Naive B cell (primary cell): ENCODE measurements at regions not wholly inside any gene's neighbourhood (a gene's known extent, or its start where the extent isn't known, plus 50 kb on each side); places are given as distances from the start of the nearest gene placed in this dataset.

Source experiments
- ATAC-seq, 2 donors: fragments of 150-1000 bp; cut with Tn5 transposase; 2 replicates each; pipeline ENCODE4 v1.10.0; 2021; ENCODE audit warnings: low read depth in 2 of 2, mild to moderate bottlenecking in 2 of 2, moderate library complexity in 2 of 2
- DNase-seq: peaks from one replicate; pipeline ENCODE4 v3.0.0; 2022
- H3K27ac Mint-ChIP-seq, 6 donors: one replicate each; pipeline ENCODE4 v1.8.0; 2020 to 2022; ENCODE audit warnings: mild to moderate bottlenecking in 6 of 6, mixed read lengths in 6 of 6, moderate library complexity in 5 of 6, inconsistent platforms in 2 of 6
- H3K27me3 Mint-ChIP-seq, 3 donors: one replicate each; pipeline ENCODE4 v1.8.0; 2021 to 2022; ENCODE audit warnings: mixed read lengths in 3 of 3, mild to moderate bottlenecking in 1 of 3
- H3K36me3 Mint-ChIP-seq, 2 donors: one replicate each; pipeline ENCODE4 v1.8.0; 2020 to 2022; ENCODE audit warnings: mixed read lengths in 2 of 2, inconsistent platforms in 1 of 2, mild to moderate bottlenecking in 1 of 2
- H3K4me1 Mint-ChIP-seq, 3 donors: one replicate each; pipeline ENCODE4 v1.8.0; 2020 to 2022; ENCODE audit warnings: mixed read lengths in 3 of 3, inconsistent platforms in 1 of 3, mild to moderate bottlenecking in 1 of 3, moderate library complexity in 1 of 3
- H3K4me3 Mint-ChIP-seq, 8 donors: one replicate each; pipeline ENCODE4 v1.8.0; 2020 to 2022; ENCODE audit warnings: mild to moderate bottlenecking in 8 of 8, mixed read lengths in 8 of 8, moderate library complexity in 8 of 8, inconsistent platforms in 2 of 8
- H3K9me3 Mint-ChIP-seq, 7 donors: one replicate each; pipeline ENCODE4 v1.8.0; 2020 to 2022; ENCODE audit warnings: mixed read lengths in 7 of 7, mild to moderate bottlenecking in 5 of 7, inconsistent platforms in 2 of 7, moderate library complexity in 1 of 7

DNA sequence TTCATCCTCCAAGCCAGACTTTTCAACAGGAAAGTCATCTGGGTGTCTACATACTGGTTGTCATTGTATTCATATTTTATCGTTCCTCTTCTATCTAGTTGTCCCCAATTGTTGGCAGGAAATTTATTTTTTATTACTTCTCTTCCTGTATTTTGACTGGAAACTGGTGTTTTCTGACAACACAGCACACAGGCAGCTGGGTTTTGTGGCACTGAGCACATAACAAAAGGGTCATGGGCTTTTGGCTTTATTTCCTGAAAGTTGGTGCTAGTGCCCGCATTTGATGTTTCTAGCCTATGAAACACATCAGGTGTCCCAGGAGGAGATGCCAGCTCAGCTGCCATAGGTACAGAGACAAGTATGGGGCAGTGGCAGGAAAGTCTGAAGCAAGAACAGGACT, 126.4 kb downstream of the TMEM17 start:
- DNase-seq (no peak), ATAC-seq (no peak)
- H3K27ac Mint-ChIP-seq = no peak overlapping the region
- H3K27me3 Mint-ChIP-seq = no peaks in the 10 kb centered on the region
- H3K36me3 Mint-ChIP-seq = no peaks in the 10 kb centered on the region
- peaks cover 0 to 7% (median 4%) of the 10 kb centered on the region in 3 donors for H3K4me1 Mint-ChIP-seq
- H3K4me3 Mint-ChIP-seq = no peak overlapping the region
- H3K9me3 Mint-ChIP-seq = peaks cover 0 to 5% (median under 1%) of the 10 kb centered on the region in 7 donors

DNA sequence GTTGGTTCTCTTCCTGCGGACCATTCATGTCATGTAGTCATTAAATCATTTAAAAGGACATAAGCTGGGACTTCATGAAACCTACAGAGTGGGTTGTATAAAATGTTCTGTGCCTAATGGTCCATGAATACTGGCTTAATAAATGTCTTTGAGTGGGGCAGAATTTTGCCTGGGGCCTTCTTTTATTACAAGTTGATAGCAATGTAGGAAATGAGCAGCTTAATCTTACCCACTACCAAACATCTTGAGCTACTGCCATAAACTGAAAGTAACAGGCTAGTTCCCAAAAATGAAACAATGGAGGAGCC, 130.9 kb downstream of the TMEM17 start:
- H3K9me3 Mint-ChIP-seq = peaks cover 1 to 12% (median 7%) of the 10 kb centered on the region in 7 donors
- H3K36me3 Mint-ChIP-seq = peaks cover 0 to 11% of the 10 kb centered on the region in 2 donors
- H3K4me3 Mint-ChIP-seq = no peak overlapping the region
- peaks cover 0 to 7% (median 0%) of the 10 kb centered on the region in 3 donors for H3K4me1 Mint-ChIP-seq
- ATAC-seq (no peak), DNase-seq (no peak)
- no peak overlapping the region for H3K27ac Mint-ChIP-seq
- no peaks in the 10 kb centered on the region for H3K27me3 Mint-ChIP-seq

DNA sequence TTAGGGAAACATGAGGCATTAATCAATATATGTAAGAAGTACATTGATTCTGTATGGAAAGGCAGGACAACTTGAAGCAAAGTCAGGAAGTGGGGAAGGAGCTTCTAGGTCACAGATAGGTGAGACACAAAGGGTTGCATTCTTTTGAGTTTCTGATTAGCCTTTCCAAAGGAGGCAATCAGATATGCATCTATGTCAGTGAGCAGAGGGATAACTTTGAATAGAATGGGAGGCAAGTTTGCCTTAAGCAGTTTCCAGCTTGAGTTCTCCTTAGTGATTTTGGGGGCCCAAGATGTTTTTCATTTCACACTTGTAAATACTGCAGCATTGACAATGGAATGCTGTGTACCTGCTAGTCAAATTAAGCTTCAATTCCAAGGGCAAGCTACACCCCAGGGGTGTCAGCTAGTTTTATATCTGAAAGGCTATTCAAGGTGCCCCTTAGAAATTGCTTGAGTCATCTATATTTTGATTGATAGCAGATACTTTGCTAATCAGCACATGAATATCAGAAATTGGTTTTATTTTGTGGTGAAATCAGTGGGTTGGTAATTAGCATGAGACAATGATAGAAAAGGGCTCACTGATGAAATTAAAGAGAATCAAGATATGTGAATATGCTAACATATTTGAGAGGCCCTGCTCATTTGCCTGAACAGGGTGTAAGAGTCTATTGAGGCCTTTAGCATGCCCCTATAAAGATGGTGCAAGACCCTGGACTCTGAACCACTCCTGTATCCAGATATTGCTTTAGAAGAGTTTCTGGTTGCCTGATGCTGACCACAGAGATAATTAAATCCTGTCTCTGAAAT, 131.5 kb downstream of the TMEM17 start:
- Mint-ChIP-seq H3K4me1 (peaks cover 0 to 4% (median 0%) of the 10 kb centered on the region in 3 donors), H3K4me3 (no peak overlapping the region), H3K27me3 (no peaks in the 10 kb centered on the region), H3K36me3 (peaks cover 0 to 11% of the 10 kb centered on the region in 2 donors), H3K27ac (no peak overlapping the region), H3K9me3 (peaks cover 1 to 12% (median 7%) of the 10 kb centered on the region in 7 donors)
- DNase-seq (no peak), ATAC-seq (no peak)

DNA sequence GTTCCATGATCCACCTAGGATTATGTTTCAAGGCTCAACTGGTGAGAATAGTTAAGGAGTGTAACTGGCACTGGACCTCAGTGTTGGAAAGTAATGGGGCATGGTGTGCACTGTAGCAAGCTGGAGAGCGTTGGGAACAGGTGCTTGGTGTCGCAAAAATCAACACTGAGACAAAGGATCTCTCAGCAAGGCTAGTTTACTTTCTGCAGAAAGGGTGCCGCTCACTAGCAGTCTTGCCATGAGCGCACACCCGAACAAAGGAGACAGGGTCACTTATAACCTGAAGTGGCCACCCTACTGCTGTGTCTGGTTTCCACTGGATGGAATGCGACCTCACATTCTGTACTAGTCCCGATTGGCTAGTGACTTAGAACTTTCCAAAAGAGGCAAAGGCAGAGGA, 133.2 kb downstream of the TMEM17 start:
- Mint-ChIP-seq H3K36me3 (peaks cover 0 to 11% of the 10 kb centered on the region in 2 donors), H3K27ac (peak overlapping the region in 1 of 6 donors; percentile 12), H3K4me1 (no peaks in the 10 kb centered on the region), H3K27me3 (no peaks in the 10 kb centered on the region), H3K9me3 (peaks cover 1 to 12% (median 7%) of the 10 kb centered on the region in 7 donors), H3K4me3 (no peak overlapping the region)
- no peak for ATAC-seq
- no peak for DNase-seq

DNA sequence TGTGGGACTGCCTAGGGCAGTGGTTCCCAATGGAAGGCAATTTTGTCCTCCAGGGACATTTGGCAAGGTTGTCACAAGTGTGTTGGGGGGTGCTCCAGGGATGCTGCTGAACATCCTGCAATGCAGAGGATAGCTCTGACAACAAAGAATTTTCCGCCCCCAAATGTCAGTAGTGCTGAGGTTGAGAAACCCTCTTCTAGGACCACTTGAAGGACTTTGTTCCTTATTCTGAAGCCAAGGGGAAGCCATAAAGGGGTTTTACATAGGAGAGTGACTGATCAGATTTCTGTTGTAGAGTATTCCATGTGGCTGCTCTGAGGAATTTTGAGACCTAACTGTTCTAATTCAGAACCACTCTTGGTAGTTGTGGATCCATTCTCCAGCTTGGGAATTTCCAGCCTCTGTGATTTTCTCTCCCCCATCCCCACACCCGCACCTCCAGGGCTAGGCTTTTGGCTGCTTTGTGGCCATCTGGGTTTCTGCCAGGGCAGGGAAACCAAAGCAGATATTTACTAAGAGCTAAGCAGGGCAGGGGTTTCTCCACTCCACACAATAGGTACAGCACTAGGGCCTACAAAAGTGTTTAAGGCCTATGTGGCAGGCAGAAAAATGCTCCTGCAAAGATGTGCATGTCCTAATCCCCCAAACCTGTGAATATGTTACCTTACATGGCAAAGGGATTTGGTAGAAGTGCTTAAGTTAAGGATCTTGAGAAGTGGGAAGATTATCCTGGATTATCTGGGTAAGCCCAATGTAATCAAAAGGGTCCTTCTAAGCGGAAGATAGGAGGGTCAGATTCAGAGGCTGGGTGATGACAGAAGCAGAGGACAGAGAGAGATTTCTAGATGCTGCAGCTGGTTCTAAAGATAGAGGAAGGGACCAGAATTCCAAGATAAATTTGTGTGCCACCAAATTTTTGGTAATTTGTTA, 135.4 kb downstream of the TMEM17 start:
- ATAC-seq = no peak
- DNase-seq = no peak
- Mint-ChIP-seq H3K27ac (no peak overlapping the region), H3K4me3 (no peak overlapping the region), H3K9me3 (peaks cover 1 to 12% (median 7%) of the 10 kb centered on the region in 7 donors), H3K36me3 (peaks cover 0 to 11% of the 10 kb centered on the region in 2 donors), H3K27me3 (peaks cover 0 to 1% (median under 1%) of the 10 kb centered on the region in 3 donors), H3K4me1 (peaks cover 0 to under 1% (median 0%) of the 10 kb centered on the region in 3 donors)

DNA sequence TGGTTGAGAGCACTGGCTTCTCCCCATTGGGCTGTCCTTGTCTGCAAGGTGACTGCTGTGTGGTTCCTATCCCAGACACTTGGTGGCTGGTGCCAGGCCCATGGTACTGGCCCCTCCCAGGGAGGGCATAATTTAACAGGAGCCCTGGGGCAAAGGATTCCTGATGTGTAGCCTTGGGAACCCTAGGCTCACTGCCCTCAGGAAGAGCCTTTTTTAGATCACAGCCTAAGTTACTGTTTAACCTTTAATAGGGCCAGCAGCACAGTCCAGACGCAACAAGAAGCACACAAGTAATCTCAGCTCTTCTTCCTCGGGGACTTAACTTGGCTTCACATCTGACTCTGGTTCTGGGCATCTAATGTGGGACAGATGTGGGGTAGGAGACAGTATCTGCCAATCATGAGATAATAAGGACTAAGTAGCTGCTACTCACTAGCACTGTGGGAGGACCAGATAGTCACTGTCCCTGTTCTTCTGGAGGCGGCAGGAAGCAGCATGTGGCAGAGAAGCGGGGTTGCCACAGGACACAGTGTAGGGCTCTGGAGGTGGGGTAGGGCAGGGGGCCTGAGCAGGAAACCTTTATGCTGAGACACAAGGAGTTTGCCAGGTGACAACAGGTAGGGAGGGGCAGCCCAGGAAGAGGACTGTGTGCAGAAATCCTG, 136.3 kb downstream of the TMEM17 start:
- no peak for DNase-seq
- peaks cover 0 to 10% (median 4%) of the 10 kb centered on the region in 3 donors for H3K27me3 Mint-ChIP-seq
- peaks cover 1 to 12% (median 7%) of the 10 kb centered on the region in 7 donors for H3K9me3 Mint-ChIP-seq
- ATAC-seq = no peak
- peak overlapping the region in 1 of 6 donors; percentile 42 for H3K27ac Mint-ChIP-seq
- no peak overlapping the region for H3K4me3 Mint-ChIP-seq
- peaks cover 0 to 10% (median 6%) of the 10 kb centered on the region in 3 donors for H3K4me1 Mint-ChIP-seq
- peaks cover 0 to 11% of the 10 kb centered on the region in 2 donors for H3K36me3 Mint-ChIP-seq

DNA sequence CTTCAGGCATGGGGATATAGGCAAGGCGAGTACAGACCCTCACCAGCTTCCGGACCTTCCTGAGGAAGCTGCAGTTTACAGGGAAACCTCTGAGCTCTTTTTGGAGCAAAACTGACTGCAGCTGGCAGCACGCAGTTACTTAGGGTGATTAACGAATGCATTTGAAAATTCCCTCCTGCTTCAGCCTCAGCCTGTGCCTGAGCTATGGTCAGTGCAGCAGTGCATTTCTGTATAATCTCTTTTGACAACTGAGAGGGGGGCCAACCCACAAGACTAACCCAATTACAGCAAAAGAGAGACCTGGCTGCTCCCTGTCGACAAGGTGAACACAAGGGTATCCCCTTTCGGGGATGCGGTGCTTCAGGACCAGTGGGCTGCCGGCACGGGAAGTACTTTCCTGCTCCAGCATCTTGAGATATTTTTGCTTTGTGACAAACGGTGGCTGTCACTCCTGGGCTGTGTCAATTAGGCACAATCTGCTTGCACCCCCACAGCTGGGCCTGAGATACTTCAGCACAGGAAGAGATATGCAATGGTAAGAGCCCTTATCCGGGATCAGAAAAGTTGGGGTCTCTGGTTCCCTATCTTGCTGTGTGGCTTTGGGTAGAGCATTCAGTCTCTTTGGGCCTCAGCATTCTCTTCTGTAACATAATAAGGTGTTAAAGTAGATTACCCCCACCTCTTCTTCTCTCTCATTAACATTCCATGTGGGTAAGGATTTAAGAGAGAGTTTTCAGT, 141.0 kb downstream of the TMEM17 start:
- peaks cover 0 to 7% (median 0%) of the 10 kb centered on the region in 7 donors for H3K9me3 Mint-ChIP-seq
- H3K36me3 Mint-ChIP-seq = no peaks in the 10 kb centered on the region
- ATAC-seq (no peak), DNase-seq (no peak)
- H3K4me3 Mint-ChIP-seq = peak overlapping the region in 1 of 8 donors; percentile 19
- H3K4me1 Mint-ChIP-seq = peaks cover 9 to 29% (median 28%) of the 10 kb centered on the region in 3 donors
- peak overlapping the region in 2 of 6 donors; percentile 5 to 29 for H3K27ac Mint-ChIP-seq
- peaks cover 0 to 11% (median 4%) of the 10 kb centered on the region in 3 donors for H3K27me3 Mint-ChIP-seq

DNA sequence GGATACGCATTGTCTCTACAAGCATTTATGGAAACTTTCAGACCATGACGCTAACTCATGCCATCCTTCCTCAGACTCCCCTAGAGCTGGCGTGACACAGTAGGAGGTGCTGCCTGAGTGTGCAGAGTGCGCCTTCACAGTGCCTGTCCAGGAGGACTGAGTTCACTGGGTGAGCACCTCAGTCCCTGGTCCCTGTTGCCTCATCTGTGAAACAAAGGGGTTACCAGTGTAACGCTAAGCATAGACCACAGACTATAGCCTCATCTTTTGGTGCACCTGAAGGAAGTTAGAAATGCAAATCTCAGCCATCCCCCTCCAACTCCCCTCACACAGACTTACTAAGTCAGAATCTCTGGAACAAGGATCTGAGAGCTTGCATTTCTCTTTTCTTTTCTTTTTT, 142.8 kb downstream of the TMEM17 start:
- Mint-ChIP-seq H3K27ac (peak overlapping the region in 1 of 6 donors; percentile 80), H3K4me1 (peaks cover 9 to 34% (median 29%) of the 10 kb centered on the region in 3 donors), H3K4me3 (no peak overlapping the region), H3K9me3 (peaks cover 0 to 7% (median 0%) of the 10 kb centered on the region in 7 donors), H3K36me3 (no peaks in the 10 kb centered on the region), H3K27me3 (peaks cover 0 to 11% (median 4%) of the 10 kb centered on the region in 3 donors)
- peak; percentile 67 to 80 for ATAC-seq
- no peak for DNase-seq

DNA sequence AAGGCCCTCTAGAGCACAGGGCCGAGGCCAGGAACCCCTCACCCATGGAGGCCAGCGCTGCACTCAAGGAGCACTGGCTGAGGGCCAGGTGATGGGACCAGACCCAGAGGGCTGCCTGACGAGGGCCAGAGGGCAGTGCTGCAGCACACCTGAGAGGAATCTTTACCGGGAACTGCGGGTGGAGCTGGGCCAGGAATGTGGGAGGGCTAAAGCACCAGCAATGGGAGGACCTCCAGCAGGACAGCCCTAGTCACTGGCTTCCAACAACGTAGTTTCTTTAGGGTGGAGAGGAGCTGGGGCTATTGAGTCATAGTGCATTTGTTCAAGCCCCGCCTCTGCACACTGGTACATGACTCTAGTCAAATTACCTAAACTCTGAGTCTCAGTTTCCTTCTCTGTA, 143.4 kb downstream of the TMEM17 start:
- no peak for DNase-seq
- H3K4me3 Mint-ChIP-seq = no peak overlapping the region
- H3K4me1 Mint-ChIP-seq = peaks cover 9 to 34% (median 29%) of the 10 kb centered on the region in 3 donors
- no peaks in the 10 kb centered on the region for H3K36me3 Mint-ChIP-seq
- H3K27ac Mint-ChIP-seq = no peak overlapping the region
- ATAC-seq = no peak
- H3K27me3 Mint-ChIP-seq = peaks cover 0 to 11% (median 4%) of the 10 kb centered on the region in 3 donors
- H3K9me3 Mint-ChIP-seq = peaks cover 0 to 7% (median 0%) of the 10 kb centered on the region in 7 donors

DNA sequence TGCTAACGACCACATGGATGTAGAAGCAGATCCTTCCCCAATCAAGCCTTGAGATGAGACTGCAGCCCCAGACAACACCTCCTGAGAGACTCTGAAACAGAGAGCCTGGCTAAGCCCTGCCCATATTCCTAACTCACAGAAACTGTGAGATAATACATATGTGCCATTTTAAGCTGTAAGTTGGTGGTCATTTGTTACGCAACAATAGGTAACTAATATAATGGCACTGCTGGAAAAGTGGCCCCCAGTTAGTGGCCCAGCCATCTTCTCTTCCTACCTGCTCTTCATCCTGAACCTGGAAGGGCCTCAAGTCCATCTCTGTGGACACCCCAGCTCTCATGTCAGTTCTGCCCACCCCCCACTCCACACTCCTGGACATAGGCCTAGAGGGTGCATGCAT, 144.0 kb downstream of the TMEM17 start:
- no peak overlapping the region for H3K4me3 Mint-ChIP-seq
- H3K36me3 Mint-ChIP-seq = no peaks in the 10 kb centered on the region

DNA sequence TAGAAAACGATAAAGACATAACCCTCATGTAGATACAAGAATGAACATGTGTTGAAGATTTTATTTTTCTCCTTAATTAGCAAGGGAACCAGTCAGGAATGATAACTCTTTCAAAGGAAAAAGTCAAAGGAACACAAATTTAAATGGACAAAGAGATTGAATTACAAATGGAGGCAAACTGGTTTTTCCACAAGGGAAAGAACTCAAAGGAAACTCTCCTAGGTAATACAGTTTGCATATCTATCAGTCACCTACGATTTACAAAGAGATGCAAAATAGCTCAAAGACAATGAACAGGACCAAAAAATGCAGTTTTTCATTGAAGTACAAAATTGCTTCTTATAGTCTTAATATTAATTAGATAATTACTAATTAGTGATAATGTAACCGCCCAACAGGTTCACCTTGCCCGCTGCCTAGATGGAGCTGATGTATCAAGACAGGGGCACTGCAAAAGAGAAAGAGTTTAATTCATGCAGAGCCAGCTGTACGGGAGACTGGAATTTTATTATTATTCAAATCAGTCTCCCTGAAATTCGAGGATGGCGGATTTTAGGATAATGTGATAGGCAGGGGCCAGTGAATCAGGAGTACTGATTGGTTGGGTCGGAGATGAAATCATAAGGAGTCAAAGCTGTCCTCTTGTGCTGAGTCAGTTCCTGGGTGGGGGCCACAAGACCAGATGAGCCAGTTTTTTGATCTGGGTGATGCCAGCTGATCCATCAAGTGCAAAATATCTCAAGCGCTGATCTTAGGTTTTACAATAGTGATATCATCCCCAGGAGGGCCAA, 151.0 kb downstream of the TMEM17 start:
- Mint-ChIP-seq H3K36me3 (peaks cover 5 to 7% of the 10 kb centered on the region in 2 donors), H3K27ac (no peak overlapping the region), H3K4me3 (no peak overlapping the region)

More for the DNA sequence above, 144.0 kb downstream of the TMEM17 start:
- DNase-seq = no peak
- Mint-ChIP-seq H3K27ac (no peak overlapping the region), H3K9me3 (peaks cover 0 to 7% (median 0%) of the 10 kb centered on the region in 7 donors), H3K4me1 (peaks cover 9 to 34% (median 29%) of the 10 kb centered on the region in 3 donors), H3K27me3 (peaks cover 0 to 11% (median 4%) of the 10 kb centered on the region in 3 donors)
- no peak for ATAC-seq

DNA sequence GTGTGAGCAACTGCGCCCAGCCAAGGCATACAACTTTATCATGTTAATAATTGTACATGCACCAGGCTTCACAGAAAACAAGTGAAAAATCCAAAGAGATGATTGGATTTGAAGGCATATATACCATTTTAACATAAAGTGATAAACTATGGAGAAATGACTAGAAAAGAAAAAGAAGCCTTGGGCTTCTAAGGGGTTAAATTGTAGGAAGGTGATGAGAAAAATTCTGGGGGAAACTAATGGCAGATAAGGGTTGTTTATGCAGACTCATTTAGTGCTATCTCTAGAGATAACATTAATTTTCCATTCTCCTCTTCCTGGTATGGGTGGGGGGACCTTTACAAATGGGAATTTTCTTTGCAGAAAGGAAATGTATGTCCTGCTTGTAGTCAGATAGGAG, 154.0 kb downstream of the TMEM17 start:
- no peaks in the 10 kb centered on the region for H3K4me1 Mint-ChIP-seq
- no peak for ATAC-seq
- no peaks in the 10 kb centered on the region for H3K27me3 Mint-ChIP-seq
- H3K4me3 Mint-ChIP-seq = peak overlapping the region in 1 of 8 donors; percentile 44
- H3K36me3 Mint-ChIP-seq = peaks cover 5 to 7% of the 10 kb centered on the region in 2 donors
- H3K27ac Mint-ChIP-seq = no peak overlapping the region
- no peak for DNase-seq
- H3K9me3 Mint-ChIP-seq = peaks cover 0 to 16% (median 10%) of the 10 kb centered on the region in 7 donors

More for the DNA sequence above, 151.0 kb downstream of the TMEM17 start:
- DNase-seq = no peak
- H3K9me3 Mint-ChIP-seq = peaks cover 0 to 16% (median 10%) of the 10 kb centered on the region in 7 donors
- H3K27me3 Mint-ChIP-seq = no peaks in the 10 kb centered on the region
- no peak for ATAC-seq
- peaks cover 0 to 6% (median 0%) of the 10 kb centered on the region in 3 donors for H3K4me1 Mint-ChIP-seq
